Activated naive CD8-positive, alpha-beta T cell treated with anti-CD3 and anti-CD28 coated beads, Interleukin-2, amount 50 U/mL, for 24 hours (primary cell): ENCODE measurements at regions not wholly inside any gene's neighbourhood (a gene's known extent, or its start where the extent isn't known, plus 50 kb on each side); places are given as distances from the start of the nearest gene placed in this dataset.

ENCODE experiments used
- ATAC-seq: fragments of 150-1000 bp; cut with Tn5 transposase; one replicate; pipeline ENCODE4 v1.10.0; 2021
- DNase-seq: peaks from one replicate; pipeline ENCODE4 v3.0.0; 2021
- H3K27ac Mint-ChIP-seq: one replicate; pipeline ENCODE4 v1.8.0; 2021; ENCODE audit warnings: mild to moderate bottlenecking, mixed read lengths
- H3K27me3 Mint-ChIP-seq: one replicate; pipeline ENCODE4 v1.8.0; 2021; ENCODE audit warnings: mixed read lengths
- H3K36me3 Mint-ChIP-seq: one replicate; pipeline ENCODE4 v1.8.0; 2021; ENCODE audit warnings: low read depth, mixed read lengths
- H3K4me1 Mint-ChIP-seq: one replicate; pipeline ENCODE4 v1.8.0; 2021; ENCODE audit warnings: mixed read lengths
- H3K4me3 Mint-ChIP-seq: one replicate; pipeline ENCODE4 v1.8.0; 2021; ENCODE audit warnings: mild to moderate bottlenecking, moderate library complexity, mixed read lengths
- H3K9me3 Mint-ChIP-seq: one replicate; pipeline ENCODE4 v1.8.0; 2021; ENCODE audit warnings: mixed read lengths

GRCh38 chr1:14120895-14121294 lies 420.9 kb downstream of the PRDM2 start:
- no peaks in the 10 kb centered on the region for H3K36me3 Mint-ChIP-seq
- H3K9me3 Mint-ChIP-seq = peaks cover 12% of the 10 kb centered on the region
- H3K27me3 Mint-ChIP-seq = peaks cover 9% of the 10 kb centered on the region
- DNase-seq (no peak), ATAC-seq (no peak)
- H3K4me3 Mint-ChIP-seq = no peak overlapping the region
- no peak overlapping the region for H3K27ac Mint-ChIP-seq
- H3K4me1 Mint-ChIP-seq = no peaks in the 10 kb centered on the region

- Mint-ChIP-seq H3K27ac (no peak overlapping the region), H3K36me3 (no peaks in the 10 kb centered on the region), H3K4me1 (no peaks in the 10 kb centered on the region), H3K4me3 (no peak overlapping the region), H3K9me3 (no peaks in the 10 kb centered on the region), H3K27me3 (peaks cover 7% of the 10 kb centered on the region)
- ATAC-seq = no peak
- no peak for DNase-seq
Observed at GRCh38 chr1:14128096-14128495, 428.1 kb downstream of the PRDM2 start.

GRCh38 chr1:14129009-14129408 lies 429.0 kb downstream of the PRDM2 start:
- Mint-ChIP-seq H3K9me3 (no peaks in the 10 kb centered on the region), H3K4me3 (no peak overlapping the region), H3K36me3 (no peaks in the 10 kb centered on the region), H3K27ac (no peak overlapping the region), H3K4me1 (no peaks in the 10 kb centered on the region), H3K27me3 (peaks cover 7% of the 10 kb centered on the region)
- DNase-seq = no peak
- no peak for ATAC-seq

GRCh38 chr1:14135070-14135469 lies 435.1 kb downstream of the PRDM2 start:
- ATAC-seq = no peak
- no peak for DNase-seq
- Mint-ChIP-seq H3K27ac (no peak overlapping the region), H3K4me1 (no peaks in the 10 kb centered on the region), H3K27me3 (no peaks in the 10 kb centered on the region), H3K4me3 (no peak overlapping the region), H3K9me3 (no peaks in the 10 kb centered on the region), H3K36me3 (no peaks in the 10 kb centered on the region)

- ATAC-seq (no peak), DNase-seq (no peak)
- Mint-ChIP-seq H3K27me3 (no peaks in the 10 kb centered on the region), H3K9me3 (no peaks in the 10 kb centered on the region), H3K36me3 (no peaks in the 10 kb centered on the region), H3K4me1 (no peaks in the 10 kb centered on the region), H3K4me3 (no peak overlapping the region), H3K27ac (no peak overlapping the region)
Observed at GRCh38 chr1:14136152-14136763, 436.3 kb downstream of the PRDM2 start.

GRCh38 chr1:14136881-14137280 lies 436.9 kb downstream of the PRDM2 start:
- no peak overlapping the region for H3K27ac Mint-ChIP-seq
- H3K4me3 Mint-ChIP-seq = no peak overlapping the region
- no peaks in the 10 kb centered on the region for H3K36me3 Mint-ChIP-seq
- ATAC-seq (no peak), DNase-seq (no peak)
- H3K4me1 Mint-ChIP-seq = no peaks in the 10 kb centered on the region
- H3K9me3 Mint-ChIP-seq = no peaks in the 10 kb centered on the region
- H3K27me3 Mint-ChIP-seq = no peaks in the 10 kb centered on the region

- Mint-ChIP-seq H3K9me3 (no peaks in the 10 kb centered on the region), H3K4me3 (no peak overlapping the region), H3K27ac (no peak overlapping the region), H3K27me3 (no peaks in the 10 kb centered on the region), H3K36me3 (no peaks in the 10 kb centered on the region), H3K4me1 (no peaks in the 10 kb centered on the region)
- DNase-seq (no peak), ATAC-seq (no peak)
Observed at GRCh38 chr1:14137411-14138134, 437.6 kb downstream of the PRDM2 start.

- H3K36me3 Mint-ChIP-seq = no peaks in the 10 kb centered on the region
- no peak for ATAC-seq
- H3K27ac Mint-ChIP-seq = no peak overlapping the region
- DNase-seq = no peak
- H3K4me1 Mint-ChIP-seq = no peaks in the 10 kb centered on the region
- H3K27me3 Mint-ChIP-seq = no peaks in the 10 kb centered on the region
- H3K4me3 Mint-ChIP-seq = no peak overlapping the region
- H3K9me3 Mint-ChIP-seq = no peaks in the 10 kb centered on the region
Observed at GRCh38 chr1:14138135-14138506, 438.1 kb downstream of the PRDM2 start.

GRCh38 chr1:14138687-14139086 lies 438.7 kb downstream of the PRDM2 start:
- Mint-ChIP-seq H3K27ac (no peak overlapping the region), H3K4me1 (no peaks in the 10 kb centered on the region), H3K9me3 (no peaks in the 10 kb centered on the region), H3K36me3 (no peaks in the 10 kb centered on the region), H3K27me3 (no peaks in the 10 kb centered on the region), H3K4me3 (no peak overlapping the region)
- ATAC-seq (no peak), DNase-seq (no peak)

GRCh38 chr1:14140831-14141401 lies 440.9 kb downstream of the PRDM2 start:
- H3K4me1 Mint-ChIP-seq = no peaks in the 10 kb centered on the region
- H3K9me3 Mint-ChIP-seq = no peaks in the 10 kb centered on the region
- no peak overlapping the region for H3K4me3 Mint-ChIP-seq
- H3K27me3 Mint-ChIP-seq = no peaks in the 10 kb centered on the region
- ATAC-seq (no peak), DNase-seq (no peak)
- no peak overlapping the region for H3K27ac Mint-ChIP-seq
- H3K36me3 Mint-ChIP-seq = no peaks in the 10 kb centered on the region

- Mint-ChIP-seq H3K27ac (no peak overlapping the region), H3K27me3 (no peaks in the 10 kb centered on the region)
Observed at GRCh38 chr1:14141656-14142055, 441.7 kb downstream of the PRDM2 start.

GRCh38 chr1:14142397-14143100 lies 442.6 kb downstream of the PRDM2 start:
- H3K4me1 Mint-ChIP-seq = no peaks in the 10 kb centered on the region
- no peaks in the 10 kb centered on the region for H3K36me3 Mint-ChIP-seq
- ATAC-seq (no peak), DNase-seq (no peak)
- no peak overlapping the region for H3K27ac Mint-ChIP-seq
- no peaks in the 10 kb centered on the region for H3K27me3 Mint-ChIP-seq
- no peaks in the 10 kb centered on the region for H3K9me3 Mint-ChIP-seq
- no peak overlapping the region for H3K4me3 Mint-ChIP-seq

More at GRCh38 chr1:14141656-14142055, 441.7 kb downstream of the PRDM2 start:
- no peak for ATAC-seq
- H3K4me3 Mint-ChIP-seq = no peak overlapping the region
- DNase-seq = no peak
- no peaks in the 10 kb centered on the region for H3K9me3 Mint-ChIP-seq
- no peaks in the 10 kb centered on the region for H3K4me1 Mint-ChIP-seq
- H3K36me3 Mint-ChIP-seq = no peaks in the 10 kb centered on the region

GRCh38 chr1:14143777-14144176 lies 443.8 kb downstream of the PRDM2 start:
- no peaks in the 10 kb centered on the region for H3K36me3 Mint-ChIP-seq
- H3K4me1 Mint-ChIP-seq = no peaks in the 10 kb centered on the region
- DNase-seq (no peak), ATAC-seq (no peak)
- H3K27me3 Mint-ChIP-seq = no peaks in the 10 kb centered on the region
- no peak overlapping the region for H3K27ac Mint-ChIP-seq
- no peak overlapping the region for H3K4me3 Mint-ChIP-seq
- no peaks in the 10 kb centered on the region for H3K9me3 Mint-ChIP-seq

- DNase-seq = no peak
- no peaks in the 10 kb centered on the region for H3K4me1 Mint-ChIP-seq
- H3K27me3 Mint-ChIP-seq = peaks cover 4% of the 10 kb centered on the region
- H3K9me3 Mint-ChIP-seq = no peaks in the 10 kb centered on the region
- H3K27ac Mint-ChIP-seq = no peak overlapping the region
- no peak overlapping the region for H3K4me3 Mint-ChIP-seq
- no peaks in the 10 kb centered on the region for H3K36me3 Mint-ChIP-seq
- no peak for ATAC-seq
Observed at GRCh38 chr1:14148526-14148925, 448.5 kb downstream of the PRDM2 start.

GRCh38 chr1:14149431-14149830 lies 449.1 kb upstream of the KAZN start:
- H3K27ac Mint-ChIP-seq = no peak overlapping the region
- ATAC-seq (no peak), DNase-seq (no peak)
- no peaks in the 10 kb centered on the region for H3K4me1 Mint-ChIP-seq
- H3K9me3 Mint-ChIP-seq = no peaks in the 10 kb centered on the region
- H3K36me3 Mint-ChIP-seq = no peaks in the 10 kb centered on the region
- peaks cover 4% of the 10 kb centered on the region for H3K27me3 Mint-ChIP-seq
- no peak overlapping the region for H3K4me3 Mint-ChIP-seq
